A549 (cell line): ENCODE measurements at regions not wholly inside any gene's neighbourhood (a gene's known extent, or its start where the extent isn't known, plus 50 kb on each side); places are given as distances from the start of the nearest gene placed in this dataset.

ENCODE experiments used
- EHMT2 ChIP-seq: fragments of 200-600 bp; sonication (generic); IDR thresholded peaks from 2 replicates; pipeline ENCODE4 v1.6.1; 2016; ENCODE audit warnings: antibody characterized with exemption, low read depth, mild to moderate bottlenecking, moderate library complexity
- RFX5 ChIP-seq: fragments of 450-650 bp; IDR thresholded peaks from 2 replicates; pipeline ENCODE4 v1.7.1; 2014; ENCODE audit warnings: antibody characterized with exemption, mild to moderate bottlenecking, moderate library complexity
- TF ChIP-seq, protein P1 (sequence below): fragments of >200 bp; sonication (Bioruptor Twin); formaldehyde crosslinking; IDR thresholded peaks from 3 replicates; pipeline ENCODE4 v1.5.1; 2016
- TF ChIP-seq, protein P2 (sequence below): fragments of >200 bp; sonication (Bioruptor Twin); formaldehyde crosslinking; IDR thresholded peaks from 3 replicates; pipeline ENCODE4 v1.6.1; 2016
- TF ChIP-seq, protein P3 (sequence below): fragments of 200-600 bp; sonication (generic); IDR thresholded peaks from 2 replicates; pipeline ENCODE4 v1.6.1; 2016; ENCODE audit warnings: antibody characterized with exemption, mild to moderate bottlenecking, moderate library complexity
- TF ChIP-seq, protein P4 (sequence below): IDR thresholded peaks from 2 replicates; pipeline ENCODE4 v1.6.1; 2012

DNA sequence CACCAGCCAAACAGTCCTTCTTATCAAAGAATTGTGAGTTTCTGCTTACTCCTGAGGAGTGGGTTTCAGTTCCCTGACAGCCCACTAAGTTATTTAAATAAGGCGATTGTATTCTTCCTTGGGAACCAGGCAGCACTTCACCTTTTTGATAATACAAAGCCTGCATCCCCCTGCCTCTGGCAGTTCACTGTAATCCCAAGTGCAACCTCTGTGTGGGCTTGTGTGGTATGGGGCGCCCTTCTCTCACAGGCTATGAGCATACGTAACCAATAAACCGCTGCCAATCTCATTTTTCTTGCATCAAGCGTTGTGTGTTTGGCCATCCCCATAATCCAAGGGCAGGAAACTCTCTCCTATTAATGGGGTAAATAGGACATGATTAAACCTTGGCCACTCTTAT is 1025.6 kb downstream of the NSUN3 start:
- TF ChIP-seq, protein P1, sequence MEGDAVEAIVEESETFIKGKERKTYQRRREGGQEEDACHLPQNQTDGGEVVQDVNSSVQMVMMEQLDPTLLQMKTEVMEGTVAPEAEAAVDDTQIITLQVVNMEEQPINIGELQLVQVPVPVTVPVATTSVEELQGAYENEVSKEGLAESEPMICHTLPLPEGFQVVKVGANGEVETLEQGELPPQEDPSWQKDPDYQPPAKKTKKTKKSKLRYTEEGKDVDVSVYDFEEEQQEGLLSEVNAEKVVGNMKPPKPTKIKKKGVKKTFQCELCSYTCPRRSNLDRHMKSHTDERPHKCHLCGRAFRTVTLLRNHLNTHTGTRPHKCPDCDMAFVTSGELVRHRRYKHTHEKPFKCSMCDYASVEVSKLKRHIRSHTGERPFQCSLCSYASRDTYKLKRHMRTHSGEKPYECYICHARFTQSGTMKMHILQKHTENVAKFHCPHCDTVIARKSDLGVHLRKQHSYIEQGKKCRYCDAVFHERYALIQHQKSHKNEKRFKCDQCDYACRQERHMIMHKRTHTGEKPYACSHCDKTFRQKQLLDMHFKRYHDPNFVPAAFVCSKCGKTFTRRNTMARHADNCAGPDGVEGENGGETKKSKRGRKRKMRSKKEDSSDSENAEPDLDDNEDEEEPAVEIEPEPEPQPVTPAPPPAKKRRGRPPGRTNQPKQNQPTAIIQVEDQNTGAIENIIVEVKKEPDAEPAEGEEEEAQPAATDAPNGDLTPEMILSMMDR = no peak
- TF ChIP-seq EHMT2 = no peak
- TF ChIP-seq, protein P2, sequence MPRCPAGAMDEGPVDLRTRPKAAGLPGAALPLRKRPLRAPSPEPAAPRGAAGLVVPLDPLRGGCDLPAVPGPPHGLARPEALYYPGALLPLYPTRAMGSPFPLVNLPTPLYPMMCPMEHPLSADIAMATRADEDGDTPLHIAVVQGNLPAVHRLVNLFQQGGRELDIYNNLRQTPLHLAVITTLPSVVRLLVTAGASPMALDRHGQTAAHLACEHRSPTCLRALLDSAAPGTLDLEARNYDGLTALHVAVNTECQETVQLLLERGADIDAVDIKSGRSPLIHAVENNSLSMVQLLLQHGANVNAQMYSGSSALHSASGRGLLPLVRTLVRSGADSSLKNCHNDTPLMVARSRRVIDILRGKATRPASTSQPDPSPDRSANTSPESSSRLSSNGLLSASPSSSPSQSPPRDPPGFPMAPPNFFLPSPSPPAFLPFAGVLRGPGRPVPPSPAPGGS = no peak
- TF ChIP-seq, protein P3, sequence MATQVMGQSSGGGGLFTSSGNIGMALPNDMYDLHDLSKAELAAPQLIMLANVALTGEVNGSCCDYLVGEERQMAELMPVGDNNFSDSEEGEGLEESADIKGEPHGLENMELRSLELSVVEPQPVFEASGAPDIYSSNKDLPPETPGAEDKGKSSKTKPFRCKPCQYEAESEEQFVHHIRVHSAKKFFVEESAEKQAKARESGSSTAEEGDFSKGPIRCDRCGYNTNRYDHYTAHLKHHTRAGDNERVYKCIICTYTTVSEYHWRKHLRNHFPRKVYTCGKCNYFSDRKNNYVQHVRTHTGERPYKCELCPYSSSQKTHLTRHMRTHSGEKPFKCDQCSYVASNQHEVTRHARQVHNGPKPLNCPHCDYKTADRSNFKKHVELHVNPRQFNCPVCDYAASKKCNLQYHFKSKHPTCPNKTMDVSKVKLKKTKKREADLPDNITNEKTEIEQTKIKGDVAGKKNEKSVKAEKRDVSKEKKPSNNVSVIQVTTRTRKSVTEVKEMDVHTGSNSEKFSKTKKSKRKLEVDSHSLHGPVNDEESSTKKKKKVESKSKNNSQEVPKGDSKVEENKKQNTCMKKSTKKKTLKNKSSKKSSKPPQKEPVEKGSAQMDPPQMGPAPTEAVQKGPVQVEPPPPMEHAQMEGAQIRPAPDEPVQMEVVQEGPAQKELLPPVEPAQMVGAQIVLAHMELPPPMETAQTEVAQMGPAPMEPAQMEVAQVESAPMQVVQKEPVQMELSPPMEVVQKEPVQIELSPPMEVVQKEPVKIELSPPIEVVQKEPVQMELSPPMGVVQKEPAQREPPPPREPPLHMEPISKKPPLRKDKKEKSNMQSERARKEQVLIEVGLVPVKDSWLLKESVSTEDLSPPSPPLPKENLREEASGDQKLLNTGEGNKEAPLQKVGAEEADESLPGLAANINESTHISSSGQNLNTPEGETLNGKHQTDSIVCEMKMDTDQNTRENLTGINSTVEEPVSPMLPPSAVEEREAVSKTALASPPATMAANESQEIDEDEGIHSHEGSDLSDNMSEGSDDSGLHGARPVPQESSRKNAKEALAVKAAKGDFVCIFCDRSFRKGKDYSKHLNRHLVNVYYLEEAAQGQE = no peak
- TF ChIP-seq, protein P4, sequence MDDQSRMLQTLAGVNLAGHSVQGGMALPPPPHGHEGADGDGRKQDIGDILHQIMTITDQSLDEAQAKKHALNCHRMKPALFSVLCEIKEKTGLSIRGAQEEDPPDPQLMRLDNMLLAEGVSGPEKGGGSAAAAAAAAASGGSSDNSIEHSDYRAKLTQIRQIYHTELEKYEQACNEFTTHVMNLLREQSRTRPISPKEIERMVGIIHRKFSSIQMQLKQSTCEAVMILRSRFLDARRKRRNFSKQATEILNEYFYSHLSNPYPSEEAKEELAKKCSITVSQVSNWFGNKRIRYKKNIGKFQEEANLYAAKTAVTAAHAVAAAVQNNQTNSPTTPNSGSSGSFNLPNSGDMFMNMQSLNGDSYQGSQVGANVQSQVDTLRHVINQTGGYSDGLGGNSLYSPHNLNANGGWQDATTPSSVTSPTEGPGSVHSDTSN = no peak
- TF ChIP-seq RFX5 = no peak
